Endodermal cell (in vitro differentiated cells): ENCODE measurements at regions not wholly inside any gene's neighbourhood (a gene's known extent, or its start where the extent isn't known, plus 50 kb on each side); places are given as distances from the start of the nearest gene placed in this dataset.

Experiments used
- DNase-seq: peaks from one replicate; pipeline ENCODE4 v3.0.0-alpha.2; 2017
- H3K27ac ChIP-seq: 2 replicates; pipeline ENCODE4 v1.5.1; 2013; ENCODE audit warnings: mild to moderate bottlenecking, low read depth, low read length, moderate library complexity
- H3K27me3 ChIP-seq: 2 replicates; pipeline ENCODE4 v1.6.1; 2013; ENCODE audit warnings: mild to moderate bottlenecking, low read length, moderate library complexity; ENCODE audit not compliant: insufficient read depth, control insufficient read depth, poor library complexity, severe bottlenecking
- H3K36me3 ChIP-seq: 2 replicates; pipeline ENCODE4 v1.7.0; 2013; ENCODE audit warnings: mild to moderate bottlenecking, low read length, moderate library complexity; ENCODE audit not compliant: control insufficient read depth, insufficient read depth
- H3K4me1 ChIP-seq: one replicate; pipeline ENCODE4 v1.7.0; 2013; ENCODE audit warnings: low read length; ENCODE audit not compliant: control insufficient read depth, insufficient read depth
- H3K4me3 ChIP-seq: 2 replicates; pipeline ENCODE4 v1.5.1; 2013; ENCODE audit warnings: mild to moderate bottlenecking, low read length, moderate library complexity
- H3K9ac ChIP-seq: 2 replicates; pipeline ENCODE4 v1.6.1; 2013; ENCODE audit warnings: mild to moderate bottlenecking, low read length, moderate library complexity; ENCODE audit not compliant: poor library complexity, severe bottlenecking; ENCODE audit errors: extremely low read depth
- H3K9me3 ChIP-seq: 2 replicates; pipeline ENCODE4 v1.6.1; 2013; ENCODE audit warnings: mild to moderate bottlenecking, low read length, moderate library complexity; ENCODE audit not compliant: control insufficient read depth
- H3K27ac Mint-ChIP-seq: 2 replicates; pipeline ENCODE4 v1.8.0; 2020; ENCODE audit warnings: mixed read lengths
- H3K27me3 Mint-ChIP-seq: 2 replicates; pipeline ENCODE4 v1.8.0; 2021; ENCODE audit warnings: mild to moderate bottlenecking, mixed read lengths; ENCODE audit not compliant: insufficient read depth
- H3K36me3 Mint-ChIP-seq: 2 replicates; pipeline ENCODE4 v1.8.0; 2020; ENCODE audit warnings: low read depth, mixed read lengths
- H3K4me1 Mint-ChIP-seq: 2 replicates; pipeline ENCODE4 v1.8.0; 2020; ENCODE audit warnings: mixed read lengths
- H3K4me3 Mint-ChIP-seq: 2 replicates; pipeline ENCODE4 v1.8.0; 2020; ENCODE audit warnings: mild to moderate bottlenecking, moderate library complexity, mixed read lengths
- H3K9me3 Mint-ChIP-seq: 2 replicates; pipeline ENCODE4 v1.8.0; 2020; ENCODE audit warnings: mild to moderate bottlenecking, mixed read lengths
- WGBS, 2 experiments: methylation state at CpG; one replicate each; pipeline versions ENCODE4 v1.1.5 to v1.1.7; 2013; ENCODE audit warnings: missing lambda C conversion rate in 2 of 2, mixed read lengths in 1 of 2; ENCODE audit not compliant: insufficient coverage in 1 of 2, insufficient read length in 1 of 2; 5-methylcytosine and 5-hydroxymethylcytosine counted together
- TF ChIP-seq, protein P1 (sequence below): fragments of 200-600 bp; sonication (generic); conservative IDR thresholded peaks from 2 replicates; pipeline ENCODE4 v1.5.0; 2021; ENCODE audit warnings: antibody characterized with exemption, mild to moderate bottlenecking

GRCh38 chr2:146868051-146868450 lies 976.8 kb upstream of the ACVR2A start:
- Mint-ChIP-seq H3K36me3 (peaks cover 3% of the 10 kb centered on the region), H3K4me3 (no peak overlapping the region), H3K4me1 (peaks cover 15% of the 10 kb centered on the region), H3K9me3 (peaks cover 13% of the 10 kb centered on the region), H3K27me3 (no peaks in the 10 kb centered on the region), H3K27ac (peak overlapping the region; percentile 35)
- H3K27ac ChIP-seq, result no peak overlapping the region
- H3K4me3 ChIP-seq, result no peak overlapping the region
- H3K9ac ChIP-seq, result no peak overlapping the region
- H3K36me3 ChIP-seq, result no peaks in the 10 kb centered on the region
- TF ChIP-seq, protein P1, sequence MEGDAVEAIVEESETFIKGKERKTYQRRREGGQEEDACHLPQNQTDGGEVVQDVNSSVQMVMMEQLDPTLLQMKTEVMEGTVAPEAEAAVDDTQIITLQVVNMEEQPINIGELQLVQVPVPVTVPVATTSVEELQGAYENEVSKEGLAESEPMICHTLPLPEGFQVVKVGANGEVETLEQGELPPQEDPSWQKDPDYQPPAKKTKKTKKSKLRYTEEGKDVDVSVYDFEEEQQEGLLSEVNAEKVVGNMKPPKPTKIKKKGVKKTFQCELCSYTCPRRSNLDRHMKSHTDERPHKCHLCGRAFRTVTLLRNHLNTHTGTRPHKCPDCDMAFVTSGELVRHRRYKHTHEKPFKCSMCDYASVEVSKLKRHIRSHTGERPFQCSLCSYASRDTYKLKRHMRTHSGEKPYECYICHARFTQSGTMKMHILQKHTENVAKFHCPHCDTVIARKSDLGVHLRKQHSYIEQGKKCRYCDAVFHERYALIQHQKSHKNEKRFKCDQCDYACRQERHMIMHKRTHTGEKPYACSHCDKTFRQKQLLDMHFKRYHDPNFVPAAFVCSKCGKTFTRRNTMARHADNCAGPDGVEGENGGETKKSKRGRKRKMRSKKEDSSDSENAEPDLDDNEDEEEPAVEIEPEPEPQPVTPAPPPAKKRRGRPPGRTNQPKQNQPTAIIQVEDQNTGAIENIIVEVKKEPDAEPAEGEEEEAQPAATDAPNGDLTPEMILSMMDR, result no peak
- no peak for DNase-seq
- peaks cover 17% of the 10 kb centered on the region for H3K9me3 ChIP-seq
- H3K27me3 ChIP-seq, result no peaks in the 10 kb centered on the region
- H3K4me1 ChIP-seq, result peaks cover 4% of the 10 kb centered on the region

DNA sequence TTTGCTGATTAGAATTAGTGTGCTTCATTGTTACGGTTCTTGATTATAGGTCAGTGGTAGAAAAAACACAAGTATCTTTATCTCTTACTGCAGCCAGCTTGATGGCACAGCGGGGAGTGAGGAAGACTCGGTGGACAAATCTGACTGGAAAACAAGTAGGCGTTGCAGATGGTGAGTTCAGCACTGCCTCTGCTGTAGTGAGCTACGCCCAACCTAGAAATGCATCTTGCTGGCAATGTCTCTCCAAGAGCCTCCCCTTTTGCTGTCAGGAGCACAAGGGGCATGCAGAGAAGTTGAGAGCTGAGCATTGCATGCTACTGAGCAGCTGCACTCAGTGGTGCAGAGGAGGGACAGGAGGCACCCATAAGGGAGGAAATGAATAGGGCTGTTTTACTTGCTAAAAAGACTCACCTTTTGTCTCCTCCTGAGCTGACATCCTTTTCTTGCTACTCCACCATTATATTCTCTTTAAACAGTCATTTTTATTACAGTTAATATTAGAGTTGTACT lies 977.3 kb upstream of the ACVR2A start:
- H3K9ac ChIP-seq, result no peak overlapping the region
- Mint-ChIP-seq H3K27ac (no peak overlapping the region), H3K36me3 (peaks cover 3% of the 10 kb centered on the region), H3K4me3 (no peak overlapping the region), H3K9me3 (peaks cover 13% of the 10 kb centered on the region), H3K27me3 (no peaks in the 10 kb centered on the region), H3K4me1 (peaks cover 15% of the 10 kb centered on the region)
- H3K9me3 ChIP-seq, result peaks cover 17% of the 10 kb centered on the region
- no peaks in the 10 kb centered on the region for H3K27me3 ChIP-seq
- 73 to 84% methylated on average over 5 of the region's 5 CpGs for WGBS, 2 experiments
- peak; percentile 49 for DNase-seq
- TF ChIP-seq, protein P1, result no peak
- no peak overlapping the region for H3K4me3 ChIP-seq
- H3K27ac ChIP-seq, result no peak overlapping the region
- no peaks in the 10 kb centered on the region for H3K36me3 ChIP-seq
- peaks cover 4% of the 10 kb centered on the region for H3K4me1 ChIP-seq

DNA sequence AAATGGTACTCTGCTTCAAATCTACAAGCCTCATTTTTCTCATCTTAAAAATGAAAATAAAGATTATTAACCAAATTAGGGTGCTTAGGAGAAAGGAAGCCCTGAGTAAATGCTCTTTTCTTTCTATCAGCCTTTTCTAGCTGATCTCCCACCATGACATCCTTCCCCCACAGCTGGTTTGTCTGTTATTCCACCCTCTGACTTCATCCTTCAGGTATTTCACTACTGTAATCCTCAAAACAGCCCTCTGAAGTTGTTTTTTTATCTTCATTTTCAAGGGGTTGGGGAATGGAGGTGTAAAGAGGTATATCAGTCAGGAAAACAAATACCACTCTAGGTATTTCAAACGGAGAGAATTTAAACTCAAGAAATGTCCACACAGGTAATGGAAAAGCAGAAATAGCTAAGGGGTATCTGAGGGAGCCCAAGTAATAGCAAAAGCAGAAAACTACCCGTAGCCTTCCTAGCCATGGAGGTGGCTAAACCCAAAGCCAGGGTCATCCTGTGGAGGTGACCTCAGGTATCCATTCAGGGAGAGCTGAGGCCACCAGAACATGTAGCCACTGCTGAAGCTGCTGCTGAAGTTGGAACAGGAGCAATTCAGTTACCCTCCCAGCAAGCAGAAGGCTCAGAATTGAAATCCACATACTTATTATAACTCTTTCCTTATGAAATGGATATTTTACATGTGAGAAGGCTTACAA lies 990.9 kb upstream of the ACVR2A start:
- H3K9me3 ChIP-seq, result no peaks in the 10 kb centered on the region
- peaks cover 9% of the 10 kb centered on the region for H3K4me1 ChIP-seq
- Mint-ChIP-seq H3K36me3 (no peaks in the 10 kb centered on the region), H3K4me3 (peak overlapping the region; percentile 11), H3K4me1 (peaks cover 41% of the 10 kb centered on the region), H3K27ac (peak overlapping the region; percentile 95), H3K27me3 (no peaks in the 10 kb centered on the region), H3K9me3 (no peaks in the 10 kb centered on the region)
- TF ChIP-seq, protein P1, result no peak
- H3K9ac ChIP-seq, result peak overlapping the region; percentile 35
- H3K27ac ChIP-seq, result no peak overlapping the region
- WGBS, 2 experiments, result 41 to 67% methylated on average over 1 to 2 of the region's 2 CpGs
- H3K27me3 ChIP-seq, result no peaks in the 10 kb centered on the region
- DNase-seq, result peak; percentile 67
- peak overlapping the region; percentile 1 for H3K4me3 ChIP-seq
- no peaks in the 10 kb centered on the region for H3K36me3 ChIP-seq
